AG04450 (cell line): ENCODE measurements at regions not wholly inside any gene's neighbourhood (a gene's known extent, or its start where the extent isn't known, plus 50 kb on each side); places are given as distances from the start of the nearest gene placed in this dataset.

Source experiments
- CTCF ChIA-PET: fragments of 300-600, 350-600 bp; formaldehyde crosslinking; extraction: SDS; loops from one replicate; lab custom pipeline; 2022; ENCODE audit warnings: antibody characterized with exemption, inconsistent platforms; lab: Charles Lee
- POLR2A ChIA-PET: fragments of 350-600 bp; formaldehyde crosslinking; extraction: SDS; loops from one replicate; lab custom pipeline; 2021; ENCODE audit warnings: antibody characterized with exemption, inconsistent platforms; lab: Yijun Ruan, JAX
- DNase-seq: peaks from one replicate; pipeline ENCODE4 v3.0.0-alpha.2; 2011; ENCODE audit warnings: low read depth, low spot score
- H3K27ac ChIP-seq: one replicate; pipeline ENCODE4 v1.5.1; 2012; ENCODE audit warnings: low read depth, low read length, control low read depth
- H3K27me3 ChIP-seq: one replicate; pipeline ENCODE4 v1.6.0; 2012; ENCODE audit warnings: low read length; ENCODE audit not compliant: control insufficient read depth, insufficient read depth
- H3K4me3 ChIP-seq: 2 replicates; pipeline ENCODE4 v1.5.1; 2011; ENCODE audit warnings: mild to moderate bottlenecking, low read depth, low read length, control low read depth
- H3K9me3 ChIP-seq: 2 replicates; pipeline ENCODE4 v1.5.1; 2012; ENCODE audit warnings: low read length; ENCODE audit not compliant: control insufficient read depth, insufficient read depth
- CTCF ChIP-seq: IDR thresholded peaks from 2 replicates; pipeline ENCODE4 v1.5.1; 2011; ENCODE audit warnings: low read depth, low read length, control low read depth, inconsistent platforms

GRCh38 chr21:16707274-16707673, 805.6 kb upstream of the CXADR start:
- no peak for TF ChIP-seq CTCF
- POLR2A ChIA-PET = no interaction called here
- Histone ChIP-seq H3K27me3 (no peaks in the 10 kb centered on the region), H3K27ac (no peak overlapping the region), H3K9me3 (no peaks in the 10 kb centered on the region), H3K4me3 (no peak overlapping the region)
- no peak for DNase-seq
- CTCF ChIA-PET = no interaction called here

GRCh38 chr21:16708101-16708835, 804.6 kb upstream of the CXADR start:
- no peak for TF ChIP-seq CTCF
- CTCF ChIA-PET = no interaction called here
- Histone ChIP-seq H3K27me3 (no peaks in the 10 kb centered on the region), H3K9me3 (no peaks in the 10 kb centered on the region), H3K27ac (no peak overlapping the region), H3K4me3 (no peak overlapping the region)
- no peak for DNase-seq
- POLR2A ChIA-PET = no interaction called here

- POLR2A ChIA-PET = no interaction called here
- peak; percentile 20 for DNase-seq
- CTCF ChIA-PET = no interaction called here
- no peaks in the 10 kb centered on the region for H3K27me3 ChIP-seq
- no peak overlapping the region for H3K27ac ChIP-seq
- TF ChIP-seq CTCF = no peak
- H3K4me3 ChIP-seq = no peak overlapping the region
- no peaks in the 10 kb centered on the region for H3K9me3 ChIP-seq
Measured at GRCh38 chr21:16709866-16710550, 802.8 kb upstream of the CXADR start.

- no peak for TF ChIP-seq CTCF
- Histone ChIP-seq H3K9me3 (no peaks in the 10 kb centered on the region), H3K27me3 (no peaks in the 10 kb centered on the region), H3K27ac (no peak overlapping the region), H3K4me3 (no peak overlapping the region)
- POLR2A ChIA-PET = no interaction called here
- CTCF ChIA-PET = no interaction called here
- no peak for DNase-seq
Measured at GRCh38 chr21:16711757-16712156, 801.1 kb upstream of the CXADR start.
